AG04450 (cell line): ENCODE measurements at regions not wholly inside any gene's neighbourhood (a gene's known extent, or its start where the extent isn't known, plus 50 kb on each side); places are given as distances from the start of the nearest gene placed in this dataset.

Experiments
- CTCF ChIA-PET: fragments of 300-600, 350-600 bp; formaldehyde crosslinking; extraction: SDS; loops from one replicate; lab custom pipeline; 2022; ENCODE audit warnings: antibody characterized with exemption, inconsistent platforms; lab: Charles Lee
- POLR2A ChIA-PET: fragments of 350-600 bp; formaldehyde crosslinking; extraction: SDS; loops from one replicate; lab custom pipeline; 2021; ENCODE audit warnings: antibody characterized with exemption, inconsistent platforms; lab: Yijun Ruan, JAX
- DNase-seq: peaks from one replicate; pipeline ENCODE4 v3.0.0-alpha.2; 2011; ENCODE audit warnings: low read depth, low spot score
- H3K27ac ChIP-seq: one replicate; pipeline ENCODE4 v1.5.1; 2012; ENCODE audit warnings: low read depth, low read length, control low read depth
- H3K27me3 ChIP-seq: one replicate; pipeline ENCODE4 v1.6.0; 2012; ENCODE audit warnings: low read length; ENCODE audit not compliant: control insufficient read depth, insufficient read depth
- H3K4me3 ChIP-seq: 2 replicates; pipeline ENCODE4 v1.5.1; 2011; ENCODE audit warnings: mild to moderate bottlenecking, low read depth, low read length, control low read depth
- H3K9me3 ChIP-seq: 2 replicates; pipeline ENCODE4 v1.5.1; 2012; ENCODE audit warnings: low read length; ENCODE audit not compliant: control insufficient read depth, insufficient read depth
- CTCF ChIP-seq: IDR thresholded peaks from 2 replicates; pipeline ENCODE4 v1.5.1; 2011; ENCODE audit warnings: low read depth, low read length, control low read depth, inconsistent platforms

DNA sequence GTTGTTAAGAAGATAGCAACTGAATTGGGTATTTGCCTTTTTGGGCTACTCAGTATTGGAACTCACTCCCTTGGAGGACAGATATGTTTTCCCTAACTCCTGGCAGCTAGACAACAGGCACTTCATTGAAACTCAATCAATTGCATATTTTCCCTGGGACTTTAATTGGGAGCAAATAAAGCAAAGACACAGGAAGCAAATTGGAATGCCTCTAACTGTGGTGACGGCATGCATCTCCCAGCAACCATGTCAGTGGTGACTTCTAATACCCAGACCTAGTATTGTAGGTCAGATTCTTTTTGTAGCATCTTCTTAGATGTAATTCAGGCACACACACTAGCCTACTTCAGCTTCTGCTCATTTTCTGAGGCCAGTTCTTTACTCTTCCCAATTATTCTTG lies 164.2 kb upstream of the SETBP1 start:
- TF ChIP-seq CTCF = no peak
- no peaks in the 10 kb centered on the region for H3K9me3 ChIP-seq
- no peak overlapping the region for H3K27ac ChIP-seq
- DNase-seq = no peak
- ChIA-PET POLR2A (no interaction called here), CTCF (no interaction called here)
- no peak overlapping the region for H3K4me3 ChIP-seq
- H3K27me3 ChIP-seq = no peaks in the 10 kb centered on the region

GRCh38 chr18:44517136-44517535 lies 163.6 kb upstream of the SETBP1 start:
- POLR2A ChIA-PET = no interaction called here
- TF ChIP-seq CTCF = no peak
- DNase-seq = no peak
- Histone ChIP-seq H3K27me3 (no peaks in the 10 kb centered on the region), H3K4me3 (no peak overlapping the region), H3K27ac (no peak overlapping the region), H3K9me3 (no peaks in the 10 kb centered on the region)
- CTCF ChIA-PET = no interaction called here

DNA sequence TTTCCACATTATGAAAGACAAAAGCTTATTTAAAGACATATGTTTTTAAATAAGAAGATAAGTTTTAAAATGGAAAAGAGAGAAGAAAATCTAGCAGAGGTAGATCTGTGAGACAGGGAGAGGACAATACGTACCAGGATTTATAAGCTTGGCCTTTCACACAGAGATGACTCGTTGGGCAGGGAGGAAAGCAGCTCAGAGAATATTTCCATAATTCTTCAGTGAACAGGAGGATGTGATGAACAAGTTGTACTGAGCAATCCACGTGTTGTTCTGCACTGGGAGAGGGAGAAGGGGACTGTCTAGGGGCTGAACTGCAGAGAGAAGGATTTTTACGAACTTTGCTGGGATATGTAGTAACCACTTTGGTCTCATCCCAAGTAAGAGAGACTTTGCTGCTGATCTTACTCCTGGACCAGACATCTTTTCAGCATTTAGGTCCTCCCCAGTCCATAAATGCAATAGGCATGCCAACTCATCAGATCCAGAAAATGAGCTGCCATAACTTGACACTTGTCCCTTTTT lies 162.5 kb upstream of the SETBP1 start:
- Histone ChIP-seq H3K27ac (no peak overlapping the region), H3K4me3 (no peak overlapping the region), H3K27me3 (no peaks in the 10 kb centered on the region), H3K9me3 (no peaks in the 10 kb centered on the region)
- DNase-seq = no peak
- no peak for TF ChIP-seq CTCF
- POLR2A ChIA-PET = no interaction called here
- CTCF ChIA-PET = no interaction called here

DNA sequence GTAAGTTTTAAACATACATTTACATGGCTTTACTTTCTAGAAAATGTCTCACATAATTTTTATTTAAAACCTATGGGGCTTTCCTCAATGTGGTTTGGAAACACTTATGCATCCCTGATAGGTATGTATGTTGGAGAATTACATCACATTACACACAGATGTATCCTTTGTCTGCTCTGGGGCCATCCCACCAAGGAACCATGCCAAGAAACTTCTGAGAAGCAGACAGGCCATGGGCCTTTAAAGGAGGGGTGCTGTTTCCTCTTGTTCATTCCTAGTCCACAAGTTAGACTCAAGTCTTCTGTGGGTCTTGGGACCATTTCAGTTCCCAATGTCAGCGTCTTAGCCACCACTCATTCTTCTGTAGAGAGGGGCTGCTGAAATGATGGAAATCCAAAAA lies 162.0 kb upstream of the SETBP1 start:
- H3K27me3 ChIP-seq = no peaks in the 10 kb centered on the region
- TF ChIP-seq CTCF = no peak
- CTCF ChIA-PET = no interaction called here
- no peak for DNase-seq
- no peak overlapping the region for H3K27ac ChIP-seq
- H3K4me3 ChIP-seq = no peak overlapping the region
- H3K9me3 ChIP-seq = no peaks in the 10 kb centered on the region
- POLR2A ChIA-PET = no interaction called here

- CTCF ChIA-PET = no interaction called here
- H3K27me3 ChIP-seq = no peaks in the 10 kb centered on the region
- DNase-seq = no peak
- H3K9me3 ChIP-seq = no peaks in the 10 kb centered on the region
- no peak overlapping the region for H3K4me3 ChIP-seq
- POLR2A ChIA-PET = no interaction called here
- TF ChIP-seq CTCF = no peak
- H3K27ac ChIP-seq = no peak overlapping the region
Measured at GRCh38 chr18:44520981-44521667, 159.6 kb upstream of the SETBP1 start.
